ENCODE measurements at regions not wholly inside any gene's neighbourhood (a gene's known extent, or its start where the extent isn't known, plus 50 kb on each side); places are given as distances from the start of the nearest gene placed in this dataset.

GRCh38 chr7:48728799-48729198 lies 195.5 kb upstream of the CDC14C start:
- ATAC-seq (no peak), DNase-seq (no peak)
- Histone ChIP-seq H3K9me3 (no peaks in the 10 kb centered on the region), H3K4me3 (no peak overlapping the region), H3K36me3 (ENCODE audit: insufficient read depth in 1 of 2, low read depth in 1 of 2) (no peaks in the 10 kb centered on the region), H3K27ac (no peak overlapping the region), H3K4me1 (no peaks in the 10 kb centered on the region), H3K27me3 (ENCODE audit: insufficient read depth in 3 of 3, low read length in 2 of 3) (no peaks in the 10 kb centered on the region)
- intact Hi-C loops (cut with DNase I): no loop called here
- WGBS, 3 donors: 81 to 84% (median 82%) methylated on average over 3 of the region's 3 CpGs
- TF ChIP-seq, protein P1, sequence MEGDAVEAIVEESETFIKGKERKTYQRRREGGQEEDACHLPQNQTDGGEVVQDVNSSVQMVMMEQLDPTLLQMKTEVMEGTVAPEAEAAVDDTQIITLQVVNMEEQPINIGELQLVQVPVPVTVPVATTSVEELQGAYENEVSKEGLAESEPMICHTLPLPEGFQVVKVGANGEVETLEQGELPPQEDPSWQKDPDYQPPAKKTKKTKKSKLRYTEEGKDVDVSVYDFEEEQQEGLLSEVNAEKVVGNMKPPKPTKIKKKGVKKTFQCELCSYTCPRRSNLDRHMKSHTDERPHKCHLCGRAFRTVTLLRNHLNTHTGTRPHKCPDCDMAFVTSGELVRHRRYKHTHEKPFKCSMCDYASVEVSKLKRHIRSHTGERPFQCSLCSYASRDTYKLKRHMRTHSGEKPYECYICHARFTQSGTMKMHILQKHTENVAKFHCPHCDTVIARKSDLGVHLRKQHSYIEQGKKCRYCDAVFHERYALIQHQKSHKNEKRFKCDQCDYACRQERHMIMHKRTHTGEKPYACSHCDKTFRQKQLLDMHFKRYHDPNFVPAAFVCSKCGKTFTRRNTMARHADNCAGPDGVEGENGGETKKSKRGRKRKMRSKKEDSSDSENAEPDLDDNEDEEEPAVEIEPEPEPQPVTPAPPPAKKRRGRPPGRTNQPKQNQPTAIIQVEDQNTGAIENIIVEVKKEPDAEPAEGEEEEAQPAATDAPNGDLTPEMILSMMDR (IDR thresholded peaks at IDR 0.05): no peak

GRCh38 chr7:48734695-48735406 lies 189.5 kb upstream of the CDC14C start:
- no peaks in the 10 kb centered on the region for H3K36me3 ChIP-seq (ENCODE audit: insufficient read depth in 1 of 2, low read depth in 1 of 2)
- no peak overlapping the region for H3K27ac ChIP-seq
- intact Hi-C loops (cut with DNase I): no loop called here
- TF ChIP-seq, protein P1 (IDR thresholded peaks at IDR 0.05): no peak
- DNase-seq: no peak
- WGBS, 3 donors: 28 to 37% (median 33%) methylated on average over 4 of the region's 4 CpGs
- H3K27me3 ChIP-seq (ENCODE audit: insufficient read depth in 3 of 3, low read length in 2 of 3): no peaks in the 10 kb centered on the region
- ATAC-seq: no peak
- no peak overlapping the region for H3K4me3 ChIP-seq
- H3K4me1 ChIP-seq: no peaks in the 10 kb centered on the region
- no peaks in the 10 kb centered on the region for H3K9me3 ChIP-seq

- no peaks in the 10 kb centered on the region for H3K27me3 ChIP-seq (ENCODE audit: insufficient read depth in 3 of 3, low read length in 2 of 3)
- DNase-seq: no peak
- intact Hi-C loops (cut with DNase I): no loop called here
- no peaks in the 10 kb centered on the region for H3K4me1 ChIP-seq
- ATAC-seq: no peak
- 37 to 43% (median 38%) methylated on average over 1 of the region's 1 CpG for WGBS, 3 donors
- no peak overlapping the region for H3K4me3 ChIP-seq
- no peaks in the 10 kb centered on the region for H3K36me3 ChIP-seq (ENCODE audit: insufficient read depth in 1 of 2, low read depth in 1 of 2)
- no peaks in the 10 kb centered on the region for H3K9me3 ChIP-seq
- TF ChIP-seq, protein P1 (IDR thresholded peaks at IDR 0.05): no peak
- H3K27ac ChIP-seq: no peak overlapping the region
These were observed 182.8 kb upstream of the CDC14C start for GRCh38 chr7:48741545-48741944.

DNA sequence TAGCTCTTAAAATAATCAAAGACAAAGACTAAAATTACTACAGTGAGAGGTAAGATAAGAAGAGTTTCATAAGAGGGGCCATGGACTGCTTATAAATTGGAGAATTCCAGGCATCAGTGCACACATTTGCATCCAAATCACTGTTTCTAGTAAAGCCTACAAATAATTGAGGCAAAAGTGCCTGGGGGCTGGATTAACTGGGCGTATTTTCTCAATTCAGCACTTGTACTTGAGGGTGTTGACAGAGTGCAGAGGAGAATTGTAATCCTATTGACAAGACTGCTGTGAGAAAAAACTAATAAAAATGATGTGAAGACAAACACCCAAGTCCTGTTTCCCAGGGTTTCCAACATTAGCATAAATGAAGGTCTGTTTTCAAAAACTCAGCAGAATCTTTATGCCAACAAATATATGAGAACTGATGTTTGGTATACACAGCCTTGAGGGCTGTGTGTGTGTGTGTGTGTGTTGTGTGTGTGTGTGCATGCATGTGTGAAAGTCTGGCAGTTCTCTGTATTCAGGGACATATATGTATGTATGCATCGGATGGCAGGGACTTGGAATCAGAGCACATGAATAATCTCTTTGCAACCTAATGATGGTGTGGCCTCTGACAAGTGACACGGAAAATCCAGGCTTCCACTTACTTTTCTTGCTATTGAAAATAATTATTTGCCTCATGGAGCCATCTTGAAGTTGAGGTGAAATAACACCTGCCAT lies 182.1 kb upstream of the CDC14C start:
- intact Hi-C loops (cut with DNase I): no loop called here
- H3K4me1 ChIP-seq: no peaks in the 10 kb centered on the region
- no peak overlapping the region for H3K27ac ChIP-seq
- ATAC-seq (no peak), DNase-seq (no peak)
- no peaks in the 10 kb centered on the region for H3K9me3 ChIP-seq
- WGBS, 3 donors: 68 to 80% (median 72%) methylated on average over 3 of the region's 3 CpGs
- H3K27me3 ChIP-seq (ENCODE audit: insufficient read depth in 3 of 3, low read length in 2 of 3): no peaks in the 10 kb centered on the region
- no peaks in the 10 kb centered on the region for H3K36me3 ChIP-seq (ENCODE audit: insufficient read depth in 1 of 2, low read depth in 1 of 2)
- TF ChIP-seq, protein P1 (IDR thresholded peaks at IDR 0.05): no peak
- no peak overlapping the region for H3K4me3 ChIP-seq

All from psoas muscle (tissue), 7 donors.